ENCODE measurements at regions not wholly inside any gene's neighbourhood (a gene's known extent, or its start where the extent isn't known, plus 50 kb on each side); places are given as distances from the start of the nearest gene placed in this dataset.

- no peak for TF ChIP-seq EGR1 (IDR thresholded peaks at IDR 0.05; ENCODE audit: borderline replicate concordance, low read depth, low read length)
These were observed 129.2 kb downstream of the BOD1 start (continued) for GRCh38 chr5:173487300-173487699.

All from H1 (cell line).